NCI-H1417 treated with DMSO at 0.1 percent for 48 hours (cell line): ENCODE measurements at regions not wholly inside any gene's neighbourhood (a gene's known extent, or its start where the extent isn't known, plus 50 kb on each side); places are given as distances from the start of the nearest gene placed in this dataset.
"Not testable (repeated sequence)": the region's sequence is repeated elsewhere in the genome, so short reads cannot be mapped to it uniquely, and the experiment has no call there.

ENCODE experiments used
- DNase-seq: peaks from one replicate; lab custom pipeline; 2025; lab: John Stamatoyannopoulos, UW

DNA sequence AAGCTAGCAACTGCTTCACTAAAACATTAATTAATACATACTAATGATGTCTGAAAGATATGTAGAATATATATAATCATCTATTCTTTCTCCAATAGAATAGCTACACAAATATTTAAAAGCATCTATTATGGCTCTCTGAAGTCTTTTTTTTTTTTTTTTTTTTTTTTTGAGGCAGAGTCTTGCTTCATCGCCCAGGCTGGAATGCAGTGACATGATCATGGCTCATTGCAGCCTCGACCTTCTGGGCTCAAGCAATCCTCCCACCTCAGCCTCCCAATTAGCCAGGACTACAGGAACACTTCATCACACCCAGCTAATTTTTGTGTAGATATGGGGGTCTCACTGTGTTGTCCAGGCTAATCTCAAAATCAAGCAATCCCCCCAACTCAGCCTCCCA, 120.4 kb upstream of the KYNU start:
- DNase-seq: no peak

DNA sequence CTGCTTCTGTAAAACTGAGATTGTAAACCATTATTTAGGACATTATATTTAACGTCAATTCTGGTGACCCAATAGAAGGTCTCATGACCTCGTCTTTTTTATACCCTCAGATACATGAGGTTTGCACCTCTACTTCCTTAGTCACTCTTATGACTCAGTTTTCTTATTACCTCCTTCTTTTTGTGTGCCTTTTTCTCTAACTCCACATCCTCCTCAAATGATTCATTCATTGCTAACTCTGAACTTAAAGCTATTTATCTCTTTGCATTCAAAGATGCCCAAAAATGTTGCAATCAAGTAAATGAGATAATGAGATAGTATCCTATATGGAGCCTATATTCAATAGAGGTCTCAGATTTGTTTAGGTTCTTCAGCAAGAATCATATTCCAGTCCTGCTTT, 121.0 kb upstream of the KYNU start:
- DNase-seq: no peak

DNA sequence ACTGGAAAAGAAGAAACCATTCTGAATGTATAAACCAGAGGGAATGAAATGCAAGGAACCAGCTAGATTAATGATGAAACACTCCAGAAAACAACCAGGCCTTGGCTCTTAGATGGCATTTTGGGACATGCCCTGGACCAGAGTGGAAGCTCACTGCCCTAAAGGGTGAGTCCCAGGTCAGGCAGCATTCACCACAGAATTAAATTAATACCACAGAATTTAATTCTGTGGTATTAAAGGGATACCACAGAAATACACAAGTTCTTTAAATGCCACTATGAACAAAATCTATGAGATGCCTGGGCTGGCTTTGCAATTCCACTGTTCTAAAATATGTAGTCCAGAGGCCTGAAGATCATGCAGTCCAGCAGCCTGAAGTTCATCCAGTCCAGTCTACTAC, 122.3 kb upstream of the KYNU start:
- DNase-seq: no peak

- DNase-seq: no peak
Measured at GRCh38 chr2:142754182-142754581, 123.3 kb upstream of the KYNU start.

DNA sequence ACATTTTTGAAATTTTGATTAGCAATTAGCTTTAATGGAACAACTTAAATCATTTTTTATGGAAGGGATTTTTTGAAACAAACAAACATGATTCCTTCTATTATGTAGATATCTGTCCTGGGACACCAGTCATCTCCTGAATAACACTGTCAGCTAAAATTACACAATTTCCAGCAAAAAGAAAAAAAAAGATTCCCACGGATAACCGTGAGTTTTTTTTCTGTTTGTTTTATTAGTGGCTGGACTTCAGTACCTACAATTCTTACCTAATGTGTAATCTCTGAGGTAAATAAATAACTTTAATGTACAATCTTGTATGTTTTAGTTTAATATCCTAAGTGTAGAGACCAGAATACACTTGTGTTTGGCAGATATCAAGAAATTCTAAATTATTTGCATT, 126.6 kb upstream of the KYNU start:
- DNase-seq: no peak

- no peak for DNase-seq
Measured at GRCh38 chr2:142748559-142749099, 128.8 kb upstream of the KYNU start.

GRCh38 chr2:142745691-142746090, 131.8 kb upstream of the KYNU start:
- DNase-seq: no peak

- DNase-seq: no peak
Measured at GRCh38 chr2:142742371-142743214, 134.9 kb upstream of the KYNU start.

GRCh38 chr2:142741764-142742269, 135.6 kb upstream of the KYNU start:
- no peak for DNase-seq

DNA sequence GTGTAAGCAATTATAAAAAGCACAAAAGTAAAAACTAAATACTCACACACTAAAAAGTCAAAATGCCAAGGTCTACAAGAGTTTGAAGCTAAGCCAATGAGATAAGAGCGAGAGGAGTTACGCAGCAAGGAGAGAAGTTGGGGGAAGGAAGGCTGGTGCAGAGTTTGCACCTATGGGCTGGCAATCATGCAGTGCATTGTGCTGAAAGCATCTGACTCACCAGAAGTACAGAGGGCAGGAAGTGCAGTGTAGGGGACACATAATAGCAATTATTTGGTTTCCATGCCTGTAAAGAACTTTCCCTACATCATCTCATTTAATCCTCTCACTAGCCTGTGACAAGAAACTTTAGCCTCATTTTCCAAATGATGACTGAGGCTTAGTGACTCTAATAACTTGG, 142.7 kb upstream of the KYNU start:
- DNase-seq: no peak

GRCh38 chr2:142734231-142734630, 143.2 kb upstream of the KYNU start:
- no peak for DNase-seq

GRCh38 chr2:142729814-142730213, 147.7 kb upstream of the KYNU start:
- not testable (repeated sequence) for DNase-seq

DNA sequence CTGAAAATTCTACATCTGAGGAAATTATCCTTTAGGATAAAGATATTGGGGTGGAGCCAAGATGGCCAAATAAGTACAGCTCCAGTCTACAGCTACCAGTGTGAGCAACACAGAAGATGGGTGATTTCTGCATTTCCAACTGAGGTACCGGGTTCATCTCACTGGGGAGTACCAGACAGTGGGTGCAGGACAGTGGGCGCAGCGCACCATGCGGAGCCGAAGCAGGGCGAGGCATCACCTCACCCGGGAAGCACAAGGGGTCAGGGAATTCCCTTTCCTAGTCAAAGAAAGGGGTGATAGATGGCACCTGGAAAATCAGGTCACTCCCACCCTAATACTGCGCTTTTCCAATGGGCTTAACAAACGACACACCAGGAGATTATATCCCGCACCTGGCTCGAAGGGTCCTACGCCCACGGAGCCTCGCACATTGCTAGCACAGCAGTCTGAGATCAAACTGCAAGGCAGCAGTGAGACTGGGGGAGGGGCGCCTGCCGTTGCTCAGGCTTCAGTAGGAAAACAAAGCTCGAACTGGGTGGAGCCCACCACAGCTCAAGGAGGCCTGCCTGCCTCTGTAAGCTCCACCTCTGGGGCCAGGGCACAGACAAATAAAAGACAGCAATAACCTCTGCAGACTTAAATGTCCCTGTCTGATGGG, 149.5 kb upstream of the KYNU start:
- DNase-seq: not testable (repeated sequence)

- DNase-seq: no peak
Measured at GRCh38 chr2:142725386-142725785, 152.1 kb upstream of the KYNU start.

DNA sequence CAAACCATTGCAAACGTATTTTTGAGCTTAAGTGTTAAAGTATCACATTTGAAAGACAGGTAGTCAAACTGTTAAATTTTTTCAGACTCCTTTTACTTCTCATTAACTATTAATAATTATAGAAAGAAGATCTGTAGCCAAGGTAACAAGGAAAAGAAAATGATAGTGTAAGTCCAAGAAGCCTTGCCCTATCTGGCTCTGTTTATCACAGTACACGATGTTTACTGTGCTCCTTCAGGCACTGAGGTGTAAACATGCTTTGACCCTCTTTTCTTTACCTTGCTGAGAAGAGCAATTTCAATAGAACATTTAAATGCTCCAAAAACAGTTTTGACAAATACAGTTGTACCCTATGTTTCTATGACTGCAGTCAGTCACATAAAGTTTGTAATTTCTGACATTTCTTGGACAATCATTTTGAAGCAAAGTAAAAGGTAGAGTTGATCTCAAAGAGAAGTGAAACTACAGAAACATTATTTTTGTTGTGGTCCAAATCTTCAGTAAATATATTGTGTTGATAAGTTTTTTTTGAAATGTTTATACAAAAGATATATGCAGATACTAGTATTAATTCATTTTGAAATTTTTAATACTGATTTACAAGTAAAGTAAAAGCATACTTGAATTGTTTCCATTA, 152.6 kb upstream of the KYNU start:
- no peak for DNase-seq

DNA sequence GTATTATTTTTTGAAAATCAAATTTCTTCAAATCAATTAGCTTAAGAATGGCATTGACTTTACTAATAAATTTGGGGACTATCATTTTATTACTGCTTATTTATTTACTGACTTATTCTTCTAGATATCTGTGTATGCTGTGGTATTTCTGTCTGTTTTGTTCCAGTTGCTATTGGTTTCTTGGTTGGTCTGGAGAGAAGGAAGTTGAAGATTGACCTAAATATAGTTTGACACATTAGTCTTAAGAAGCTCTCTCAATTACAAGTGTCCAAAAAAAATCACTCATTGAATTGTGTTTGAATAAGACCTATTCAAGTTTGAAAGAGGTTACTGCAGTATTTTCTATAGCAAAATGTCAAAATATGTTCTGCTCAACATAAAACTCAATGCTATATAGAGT, 153.3 kb upstream of the KYNU start:
- DNase-seq: no peak

GRCh38 chr2:142723236-142723635, 154.2 kb upstream of the KYNU start:
- no peak for DNase-seq

GRCh38 chr2:142722569-142722968, 154.9 kb upstream of the KYNU start:
- DNase-seq: no peak

GRCh38 chr2:142722086-142722485, 155.4 kb upstream of the KYNU start:
- no peak for DNase-seq

- DNase-seq: no peak
Measured at GRCh38 chr2:142721015-142721414, 156.4 kb upstream of the KYNU start.

GRCh38 chr2:142718576-142719155, 158.8 kb upstream of the KYNU start:
- no peak for DNase-seq
